WTC11 (cell line): ENCODE measurements at regions not wholly inside any gene's neighbourhood (a gene's known extent, or its start where the extent isn't known, plus 50 kb on each side); places are given as distances from the start of the nearest gene placed in this dataset.

Source experiments
- ATAC-seq: fragments of 200-7000 bp; cut with Tn5 transposase; 2 replicates; pipeline ENCODE4 v1.10.0; 2021; ENCODE audit warnings: mild to moderate bottlenecking, moderate library complexity
- CTCF ChIA-PET: fragments of 300-600 bp; sonication (Branson Sonifier 250); formaldehyde crosslinking; loops from one replicate; lab custom pipeline; 2021; ENCODE audit warnings: antibody characterized with exemption; lab: Charles Lee
- POLR2A ChIA-PET: fragments of 350-600 bp; sonication (Branson Sonifier 250); formaldehyde crosslinking; loops from one replicate; lab custom pipeline; 2021; ENCODE audit warnings: antibody characterized with exemption; lab: Charles Lee
- DNase-seq: peaks from one replicate; pipeline ENCODE4 v3.0.0; 2021; ENCODE audit warnings: low spot score
- H3K27ac Mint-ChIP-seq: 2 replicates; pipeline ENCODE4 v1.8.0; 2021; ENCODE audit warnings: mixed read lengths
- H3K27me3 Mint-ChIP-seq: 2 replicates; pipeline ENCODE4 v1.8.0; 2021; ENCODE audit warnings: low read depth, mild to moderate bottlenecking, moderate library complexity, mixed read lengths
- H3K36me3 Mint-ChIP-seq: 2 replicates; pipeline ENCODE4 v1.8.0; 2021; ENCODE audit warnings: mixed read lengths
- H3K4me1 Mint-ChIP-seq: 2 replicates; pipeline ENCODE4 v1.8.0; 2022; ENCODE audit warnings: mixed read lengths
- H3K4me3 Mint-ChIP-seq: 2 replicates; pipeline ENCODE4 v1.8.0; 2021; ENCODE audit warnings: mild to moderate bottlenecking, moderate library complexity, mixed read lengths
- H3K9me3 Mint-ChIP-seq: 2 replicates; pipeline ENCODE4 v1.8.0; 2021; ENCODE audit warnings: mixed read lengths
- ATF1 ChIP-seq: sonication (generic); formaldehyde crosslinking; IDR thresholded peaks from 2 replicates; pipeline ENCODE4 v1.8.1; 2023; ENCODE audit warnings: mild to moderate bottlenecking, moderate library complexity, missing genetic modification reagents
- CTCF ChIP-seq: fragments of 200-600 bp; IDR thresholded peaks from 2 replicates; pipeline ENCODE4 v1.8.0; 2022; ENCODE audit warnings: antibody characterized with exemption
- ESRRA ChIP-seq: sonication (generic); formaldehyde crosslinking; IDR thresholded peaks from 2 replicates; pipeline ENCODE4 v1.8.1; 2022; ENCODE audit warnings: mild to moderate bottlenecking, missing genetic modification reagents, borderline replicate concordance
- IRF1 ChIP-seq: sonication (generic); formaldehyde crosslinking; IDR thresholded peaks from 2 replicates; pipeline ENCODE4 v1.8.0; 2023; ENCODE audit warnings: missing genetic modification reagents
- MYBL2 ChIP-seq: sonication (generic); formaldehyde crosslinking; IDR thresholded peaks from 2 replicates; pipeline ENCODE4 v1.8.1; 2023; ENCODE audit warnings: mild to moderate bottlenecking, moderate library complexity, missing genetic modification reagents
- NFE2L1 ChIP-seq: sonication (generic); formaldehyde crosslinking; IDR thresholded peaks from 2 replicates; pipeline ENCODE4 v1.8.1; 2023; ENCODE audit warnings: missing genetic modification reagents
- PREB ChIP-seq: sonication (generic); formaldehyde crosslinking; IDR thresholded peaks from 2 replicates; pipeline ENCODE4 v1.8.1; 2022; ENCODE audit warnings: mild to moderate bottlenecking, missing genetic modification reagents, moderate library complexity, borderline replicate concordance
- RELA ChIP-seq: sonication (generic); formaldehyde crosslinking; IDR thresholded peaks from 2 replicates; pipeline ENCODE4 v1.8.1; 2022; ENCODE audit warnings: missing genetic modification reagents, mild to moderate bottlenecking, borderline replicate concordance
- SMAD4 ChIP-seq: sonication (generic); formaldehyde crosslinking; IDR thresholded peaks from 2 replicates; pipeline ENCODE4 v1.8.0; 2022; ENCODE audit warnings: mild to moderate bottlenecking, missing genetic modification reagents
- USF2 ChIP-seq: sonication (generic); formaldehyde crosslinking; IDR thresholded peaks from 2 replicates; pipeline ENCODE4 v1.8.1; 2023; ENCODE audit warnings: mild to moderate bottlenecking, missing genetic modification reagents, moderate library complexity
- ZNF219 ChIP-seq: sonication (generic); formaldehyde crosslinking; IDR thresholded peaks from 2 replicates; pipeline ENCODE4 v1.8.0; 2023; ENCODE audit warnings: missing genetic modification reagents, mild to moderate bottlenecking, borderline replicate concordance
- ZNF263 ChIP-seq: sonication (generic); formaldehyde crosslinking; IDR thresholded peaks from 2 replicates; pipeline ENCODE4 v1.8.1; 2022; ENCODE audit warnings: low read depth, mild to moderate bottlenecking, moderate library complexity, missing genetic modification reagents
- ZNF425 ChIP-seq: fragments of 250-450 bp; sonication (Bioruptor Pico); conservative IDR thresholded peaks from 2 replicates; pipeline ENCODE4 v1.9.0; 2021; ENCODE audit warnings: mild to moderate bottlenecking
- TF ChIP-seq, protein P1 (sequence below): fragments of 250-450 bp; sonication (Bioruptor Pico); IDR thresholded peaks from 2 replicates; pipeline ENCODE4 v2.1.2; 2022; ENCODE audit warnings: mild to moderate bottlenecking, moderate library complexity
- TF ChIP-seq, protein P2 (sequence below): sonication (generic); formaldehyde crosslinking; IDR thresholded peaks from 2 replicates; pipeline ENCODE4 v1.8.1; 2023; ENCODE audit warnings: mild to moderate bottlenecking, missing genetic modification reagents, borderline replicate concordance
- TF ChIP-seq, protein P3 (sequence below): sonication (generic); formaldehyde crosslinking; IDR thresholded peaks from 2 replicates; pipeline ENCODE4 v1.8.1; 2022; ENCODE audit warnings: mild to moderate bottlenecking, moderate library complexity, missing genetic modification reagents
- TF ChIP-seq, protein P4 (sequence below): fragments of 250-450 bp; sonication (Bioruptor Pico); IDR thresholded peaks from 2 replicates; pipeline ENCODE4 v1.8.0; 2021; ENCODE audit warnings: mild to moderate bottlenecking

GRCh38 chr18:28626756-28627155 lies 449.8 kb upstream of the CDH2 start (continued):
- no peak for TF ChIP-seq PREB (CRISPR knock-in tag)
- no peak for TF ChIP-seq ATF1 (CRISPR knock-in tag)

DNA sequence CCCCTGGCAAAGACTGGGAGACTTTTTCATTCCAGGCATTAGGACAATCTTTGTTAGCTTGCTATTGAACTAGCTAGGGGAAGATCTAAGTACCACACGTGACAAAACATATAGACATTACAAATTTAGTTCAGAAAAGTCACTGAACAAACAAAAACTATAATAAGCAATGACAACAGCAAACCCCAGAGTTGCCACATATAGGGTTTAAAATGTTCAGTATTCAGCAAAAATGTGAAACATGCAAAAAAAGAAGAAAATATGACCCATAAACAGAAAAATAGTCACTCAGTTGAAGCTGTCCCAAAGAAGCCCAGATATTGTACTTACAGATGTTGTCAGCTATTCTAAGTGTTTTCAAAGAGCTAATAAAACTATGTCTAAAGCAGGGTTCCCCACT lies 431.1 kb upstream of the CDH2 start:
- no peaks in the 10 kb centered on the region for H3K36me3 Mint-ChIP-seq
- CTCF ChIA-PET, result no interaction called here
- ATAC-seq, result no peak
- TF ChIP-seq ZNF263 (CRISPR knock-in tag) (no peak), SMAD4 (CRISPR knock-in tag) (no peak), MYBL2 (CRISPR knock-in tag) (no peak), ZNF219 (CRISPR knock-in tag) (no peak), RELA (CRISPR knock-in tag) (no peak), NFE2L1 (no peak), USF2 (CRISPR knock-in tag) (no peak), CTCF (no peak), IRF1 (CRISPR knock-in tag) (no peak), ESRRA (CRISPR knock-in tag) (no peak), ZNF425 (CRISPR knock-in tag) (no peak)
- TF ChIP-seq, protein P1, sequence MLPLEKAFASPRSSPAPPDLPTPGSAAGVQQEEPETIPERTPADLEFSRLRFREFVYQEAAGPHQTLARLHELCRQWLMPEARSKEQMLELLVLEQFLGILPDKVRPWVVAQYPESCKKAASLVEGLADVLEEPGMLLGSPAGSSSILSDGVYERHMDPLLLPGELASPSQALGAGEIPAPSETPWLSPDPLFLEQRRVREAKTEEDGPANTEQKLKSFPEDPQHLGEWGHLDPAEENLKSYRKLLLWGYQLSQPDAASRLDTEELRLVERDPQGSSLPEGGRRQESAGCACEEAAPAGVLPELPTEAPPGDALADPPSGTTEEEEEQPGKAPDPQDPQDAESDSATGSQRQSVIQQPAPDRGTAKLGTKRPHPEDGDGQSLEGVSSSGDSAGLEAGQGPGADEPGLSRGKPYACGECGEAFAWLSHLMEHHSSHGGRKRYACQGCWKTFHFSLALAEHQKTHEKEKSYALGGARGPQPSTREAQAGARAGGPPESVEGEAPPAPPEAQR, result no peak
- TF ChIP-seq, protein P2, sequence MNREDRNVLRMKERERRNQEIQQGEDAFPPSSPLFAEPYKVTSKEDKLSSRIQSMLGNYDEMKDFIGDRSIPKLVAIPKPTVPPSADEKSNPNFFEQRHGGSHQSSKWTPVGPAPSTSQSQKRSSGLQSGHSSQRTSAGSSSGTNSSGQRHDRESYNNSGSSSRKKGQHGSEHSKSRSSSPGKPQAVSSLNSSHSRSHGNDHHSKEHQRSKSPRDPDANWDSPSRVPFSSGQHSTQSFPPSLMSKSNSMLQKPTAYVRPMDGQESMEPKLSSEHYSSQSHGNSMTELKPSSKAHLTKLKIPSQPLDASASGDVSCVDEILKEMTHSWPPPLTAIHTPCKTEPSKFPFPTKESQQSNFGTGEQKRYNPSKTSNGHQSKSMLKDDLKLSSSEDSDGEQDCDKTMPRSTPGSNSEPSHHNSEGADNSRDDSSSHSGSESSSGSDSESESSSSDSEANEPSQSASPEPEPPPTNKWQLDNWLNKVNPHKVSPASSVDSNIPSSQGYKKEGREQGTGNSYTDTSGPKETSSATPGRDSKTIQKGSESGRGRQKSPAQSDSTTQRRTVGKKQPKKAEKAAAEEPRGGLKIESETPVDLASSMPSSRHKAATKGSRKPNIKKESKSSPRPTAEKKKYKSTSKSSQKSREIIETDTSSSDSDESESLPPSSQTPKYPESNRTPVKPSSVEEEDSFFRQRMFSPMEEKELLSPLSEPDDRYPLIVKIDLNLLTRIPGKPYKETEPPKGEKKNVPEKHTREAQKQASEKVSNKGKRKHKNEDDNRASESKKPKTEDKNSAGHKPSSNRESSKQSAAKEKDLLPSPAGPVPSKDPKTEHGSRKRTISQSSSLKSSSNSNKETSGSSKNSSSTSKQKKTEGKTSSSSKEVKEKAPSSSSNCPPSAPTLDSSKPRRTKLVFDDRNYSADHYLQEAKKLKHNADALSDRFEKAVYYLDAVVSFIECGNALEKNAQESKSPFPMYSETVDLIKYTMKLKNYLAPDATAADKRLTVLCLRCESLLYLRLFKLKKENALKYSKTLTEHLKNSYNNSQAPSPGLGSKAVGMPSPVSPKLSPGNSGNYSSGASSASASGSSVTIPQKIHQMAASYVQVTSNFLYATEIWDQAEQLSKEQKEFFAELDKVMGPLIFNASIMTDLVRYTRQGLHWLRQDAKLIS (CRISPR knock-in tag), result no peak
- TF ChIP-seq, protein P3, sequence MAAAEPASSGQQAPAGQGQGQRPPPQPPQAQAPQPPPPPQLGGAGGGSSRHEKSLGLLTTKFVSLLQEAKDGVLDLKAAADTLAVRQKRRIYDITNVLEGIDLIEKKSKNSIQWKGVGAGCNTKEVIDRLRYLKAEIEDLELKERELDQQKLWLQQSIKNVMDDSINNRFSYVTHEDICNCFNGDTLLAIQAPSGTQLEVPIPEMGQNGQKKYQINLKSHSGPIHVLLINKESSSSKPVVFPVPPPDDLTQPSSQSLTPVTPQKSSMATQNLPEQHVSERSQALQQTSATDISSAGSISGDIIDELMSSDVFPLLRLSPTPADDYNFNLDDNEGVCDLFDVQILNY, result no peak
- TF ChIP-seq, protein P4, sequence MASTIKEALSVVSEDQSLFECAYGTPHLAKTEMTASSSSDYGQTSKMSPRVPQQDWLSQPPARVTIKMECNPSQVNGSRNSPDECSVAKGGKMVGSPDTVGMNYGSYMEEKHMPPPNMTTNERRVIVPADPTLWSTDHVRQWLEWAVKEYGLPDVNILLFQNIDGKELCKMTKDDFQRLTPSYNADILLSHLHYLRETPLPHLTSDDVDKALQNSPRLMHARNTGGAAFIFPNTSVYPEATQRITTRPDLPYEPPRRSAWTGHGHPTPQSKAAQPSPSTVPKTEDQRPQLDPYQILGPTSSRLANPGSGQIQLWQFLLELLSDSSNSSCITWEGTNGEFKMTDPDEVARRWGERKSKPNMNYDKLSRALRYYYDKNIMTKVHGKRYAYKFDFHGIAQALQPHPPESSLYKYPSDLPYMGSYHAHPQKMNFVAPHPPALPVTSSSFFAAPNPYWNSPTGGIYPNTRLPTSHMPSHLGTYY (CRISPR knock-in tag), result no peak
- TF ChIP-seq, all 79 proteins: peak for 0
- Mint-ChIP-seq H3K27ac (no peak overlapping the region), H3K4me3 (no peak overlapping the region), H3K9me3 (no peaks in the 10 kb centered on the region), H3K4me1 (no peaks in the 10 kb centered on the region), H3K27me3 (no peaks in the 10 kb centered on the region)
- POLR2A ChIA-PET, result no interaction called here
- no peak for DNase-seq
